Choroid plexus epithelial cell (primary cell): ENCODE measurements at regions not wholly inside any gene's neighbourhood (a gene's known extent, or its start where the extent isn't known, plus 50 kb on each side); places are given as distances from the start of the nearest gene placed in this dataset.
A peak's percentile ranks its signal among the peaks of the same experiment; 100 is the strongest.

Experiments used
- DNase-seq: peaks from one replicate; pipeline ENCODE4 v3.0.0-alpha.2; 2010; ENCODE audit warnings: low read depth
- H3K4me3 ChIP-seq: 2 replicates; pipeline ENCODE4 v1.5.1; 2011; ENCODE audit warnings: low read depth, mild to moderate bottlenecking, control low read depth, low read length, moderate library complexity
- TF ChIP-seq, protein P1 (sequence below): conservative IDR thresholded peaks from 2 replicates; pipeline ENCODE4 v1.5.1; 2011; ENCODE audit warnings: low read depth, mild to moderate bottlenecking, control low read depth, inconsistent platforms, low read length, moderate library complexity

DNA sequence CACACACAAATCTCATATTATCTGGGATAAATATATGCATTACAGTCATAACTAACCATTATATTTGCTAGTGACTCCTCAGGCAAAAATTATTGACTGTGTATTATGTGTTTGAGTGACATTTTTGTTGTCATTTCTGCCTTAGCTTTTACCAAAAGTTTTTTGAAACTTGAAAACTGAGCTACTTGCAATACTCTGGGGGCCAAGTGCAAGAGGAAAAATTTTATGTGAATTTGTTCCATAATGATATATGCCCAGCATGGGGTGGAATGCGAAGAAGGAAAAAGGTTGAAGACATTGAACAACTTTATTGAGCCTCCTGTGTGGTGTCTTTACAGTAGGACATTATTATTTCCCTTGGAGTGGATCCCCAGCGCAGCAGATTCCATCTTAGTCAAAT, 176.8 kb upstream of the FERD3L start:
- H3K4me3 ChIP-seq, result no peak overlapping the region
- TF ChIP-seq, protein P1, sequence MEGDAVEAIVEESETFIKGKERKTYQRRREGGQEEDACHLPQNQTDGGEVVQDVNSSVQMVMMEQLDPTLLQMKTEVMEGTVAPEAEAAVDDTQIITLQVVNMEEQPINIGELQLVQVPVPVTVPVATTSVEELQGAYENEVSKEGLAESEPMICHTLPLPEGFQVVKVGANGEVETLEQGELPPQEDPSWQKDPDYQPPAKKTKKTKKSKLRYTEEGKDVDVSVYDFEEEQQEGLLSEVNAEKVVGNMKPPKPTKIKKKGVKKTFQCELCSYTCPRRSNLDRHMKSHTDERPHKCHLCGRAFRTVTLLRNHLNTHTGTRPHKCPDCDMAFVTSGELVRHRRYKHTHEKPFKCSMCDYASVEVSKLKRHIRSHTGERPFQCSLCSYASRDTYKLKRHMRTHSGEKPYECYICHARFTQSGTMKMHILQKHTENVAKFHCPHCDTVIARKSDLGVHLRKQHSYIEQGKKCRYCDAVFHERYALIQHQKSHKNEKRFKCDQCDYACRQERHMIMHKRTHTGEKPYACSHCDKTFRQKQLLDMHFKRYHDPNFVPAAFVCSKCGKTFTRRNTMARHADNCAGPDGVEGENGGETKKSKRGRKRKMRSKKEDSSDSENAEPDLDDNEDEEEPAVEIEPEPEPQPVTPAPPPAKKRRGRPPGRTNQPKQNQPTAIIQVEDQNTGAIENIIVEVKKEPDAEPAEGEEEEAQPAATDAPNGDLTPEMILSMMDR, result no peak
- peak; percentile 17 for DNase-seq

DNA sequence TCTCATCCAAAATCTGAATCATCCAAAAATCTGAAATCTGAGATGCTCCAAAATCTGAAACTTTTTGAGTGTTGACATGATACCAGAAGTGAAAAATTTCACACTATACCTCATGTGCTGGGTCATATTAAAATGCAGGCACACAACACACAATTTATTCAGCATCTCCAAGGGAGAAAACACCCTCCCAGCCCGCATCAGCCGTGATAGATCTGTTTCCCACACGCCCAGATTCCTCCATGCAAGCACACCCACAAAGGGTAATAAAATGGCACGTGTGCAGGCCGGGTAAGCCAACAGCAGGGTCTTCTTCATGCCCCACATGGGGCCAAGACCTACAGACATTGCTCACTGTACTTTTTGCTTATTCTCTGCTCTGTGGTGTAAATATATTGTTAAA, 173.1 kb upstream of the FERD3L start:
- TF ChIP-seq, protein P1, result no peak
- no peak overlapping the region for H3K4me3 ChIP-seq
- DNase-seq, result no peak

DNA sequence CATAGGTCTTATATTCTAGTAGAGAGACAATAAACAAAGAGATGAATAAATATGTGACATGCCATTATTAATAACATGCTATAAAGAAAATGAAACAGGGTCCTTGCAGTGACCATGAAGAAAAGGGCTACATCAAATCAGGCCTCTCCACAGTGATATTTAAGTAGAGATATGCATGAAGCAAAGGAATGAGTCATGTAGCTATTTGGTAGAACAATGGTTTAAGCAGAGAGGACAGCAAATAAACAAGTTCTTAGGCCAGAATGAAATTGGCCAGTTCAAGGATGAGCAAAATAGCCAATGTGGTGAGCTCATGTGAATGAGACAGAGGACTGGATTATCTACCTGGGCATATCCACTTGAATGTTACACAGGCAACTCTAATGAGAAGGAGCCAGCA, 172.2 kb upstream of the FERD3L start:
- TF ChIP-seq, protein P1, result no peak
- no peak overlapping the region for H3K4me3 ChIP-seq
- peak; percentile 14 for DNase-seq

DNA sequence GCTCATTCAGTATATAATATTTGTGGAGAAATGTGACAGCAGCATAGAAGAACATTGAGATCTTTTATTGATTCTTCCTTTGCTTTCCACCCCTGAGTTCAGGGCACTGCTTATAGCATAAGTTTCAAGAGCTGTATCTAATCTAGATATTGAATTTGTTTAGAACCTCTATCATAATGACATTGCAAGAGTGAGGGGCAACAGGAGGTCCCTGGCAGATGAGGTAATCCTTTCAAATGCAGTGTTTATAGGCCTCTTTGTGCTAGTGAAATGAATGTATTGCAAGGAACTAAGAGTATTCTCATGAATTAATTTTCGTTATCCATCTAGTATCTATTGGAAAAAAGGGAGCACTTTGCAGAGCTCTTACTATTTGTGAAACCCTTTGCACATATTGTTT, 167.2 kb upstream of the FERD3L start:
- H3K4me3 ChIP-seq, result no peak overlapping the region
- no peak for DNase-seq
- TF ChIP-seq, protein P1, result no peak

DNA sequence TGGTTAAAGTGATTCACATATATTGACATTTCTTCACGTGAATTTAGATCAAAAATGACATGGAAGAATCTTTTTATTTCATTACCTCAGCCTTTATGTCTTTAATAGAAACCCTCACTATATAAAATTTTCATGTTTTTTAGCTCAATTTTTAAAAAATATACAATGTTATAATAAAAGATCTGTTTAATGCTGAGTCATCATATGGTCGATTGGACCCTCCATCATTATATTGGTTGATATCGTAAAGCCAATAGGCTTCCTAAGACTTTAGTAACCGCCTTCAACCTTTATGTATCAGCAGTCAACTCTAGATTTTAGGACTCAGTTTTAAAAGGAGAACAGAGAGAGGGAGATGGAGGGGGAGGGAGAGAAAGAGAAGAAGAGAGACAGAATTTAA, 162.3 kb upstream of the FERD3L start:
- H3K4me3 ChIP-seq, result no peak overlapping the region
- DNase-seq, result no peak
- TF ChIP-seq, protein P1, result no peak

DNA sequence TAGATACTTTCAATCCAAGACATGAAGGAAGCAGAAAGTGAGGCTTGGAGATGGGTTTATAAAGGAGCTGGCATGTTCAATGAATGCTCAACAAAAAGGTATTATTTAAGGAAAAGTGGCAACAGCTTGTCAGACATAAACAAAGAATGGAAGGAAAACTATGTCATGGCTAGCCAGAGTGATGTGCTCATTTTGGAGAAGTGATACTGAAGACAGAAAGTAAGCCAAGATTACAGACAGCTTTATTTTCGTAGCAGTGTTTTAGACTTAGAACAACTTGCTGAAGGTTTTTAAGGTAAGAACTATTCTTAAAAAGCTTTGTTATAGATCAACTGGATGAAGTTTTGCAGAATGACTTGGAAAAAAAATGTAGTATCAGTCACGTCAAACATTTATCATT, 160.5 kb upstream of the FERD3L start:
- H3K4me3 ChIP-seq, result no peak overlapping the region
- TF ChIP-seq, protein P1, result no peak
- DNase-seq, result no peak

DNA sequence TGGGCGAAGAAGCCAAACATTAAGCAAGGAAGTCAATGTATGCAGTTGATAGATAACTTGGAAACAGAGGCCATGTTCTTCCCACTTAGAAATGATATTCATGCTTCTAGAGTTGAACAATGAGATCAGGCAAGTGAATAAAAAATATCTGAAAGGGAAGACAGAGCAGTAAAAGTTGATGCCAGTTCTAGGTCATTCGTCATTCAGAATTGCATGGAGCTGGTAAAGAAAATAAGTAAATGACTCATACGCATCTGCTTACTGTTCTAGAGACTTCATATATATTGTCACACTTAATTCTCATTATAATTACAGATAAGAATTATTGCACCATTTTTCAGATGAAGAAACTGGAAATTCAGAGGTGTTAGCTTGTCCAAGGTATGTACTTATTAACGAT, 158.9 kb upstream of the FERD3L start:
- no peak overlapping the region for H3K4me3 ChIP-seq
- TF ChIP-seq, protein P1, result no peak
- no peak for DNase-seq
